Hematopoietic multipotent progenitor cell treated with erythropoietin and hydrocortisone succinate and interleukin-3 and kit ligand, for 4 days (in vitro differentiated cells): ENCODE measurements at regions not wholly inside any gene's neighbourhood (a gene's known extent, or its start where the extent isn't known, plus 50 kb on each side); places are given as distances from the start of the nearest gene placed in this dataset.
"Not testable (repeated sequence)": the region's sequence is repeated elsewhere in the genome, so short reads cannot be mapped to it uniquely, and the experiment has no call there.

Experiments
- DNase-seq: peaks from one replicate; pipeline ENCODE4 v3.0.0-alpha.2; 2015

DNA sequence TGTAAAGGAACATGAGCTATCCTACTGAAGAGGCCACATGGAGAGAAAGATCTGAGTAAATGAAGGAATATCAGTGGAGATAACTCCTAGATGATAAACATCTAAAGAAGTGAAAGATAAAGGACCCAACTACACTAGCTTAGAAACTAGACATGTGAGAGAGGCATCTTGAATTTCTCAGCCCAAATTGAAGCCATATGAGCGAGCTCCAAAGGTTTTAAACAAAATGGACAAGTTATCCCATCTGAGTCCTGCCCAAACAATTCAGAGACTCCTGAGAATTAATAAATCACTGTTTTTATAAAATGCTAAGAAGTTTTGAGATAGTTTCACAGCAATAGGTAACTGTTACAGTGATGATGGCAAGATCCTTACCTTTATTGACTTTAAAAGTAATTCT, 438.9 kb downstream of the NAV3 start:
- no peak for DNase-seq

- DNase-seq: no peak
Observed at GRCh38 chr12:78271546-78271945, 440.9 kb downstream of the NAV3 start.

GRCh38 chr12:78275886-78276285, 445.2 kb downstream of the NAV3 start:
- DNase-seq: no peak

DNA sequence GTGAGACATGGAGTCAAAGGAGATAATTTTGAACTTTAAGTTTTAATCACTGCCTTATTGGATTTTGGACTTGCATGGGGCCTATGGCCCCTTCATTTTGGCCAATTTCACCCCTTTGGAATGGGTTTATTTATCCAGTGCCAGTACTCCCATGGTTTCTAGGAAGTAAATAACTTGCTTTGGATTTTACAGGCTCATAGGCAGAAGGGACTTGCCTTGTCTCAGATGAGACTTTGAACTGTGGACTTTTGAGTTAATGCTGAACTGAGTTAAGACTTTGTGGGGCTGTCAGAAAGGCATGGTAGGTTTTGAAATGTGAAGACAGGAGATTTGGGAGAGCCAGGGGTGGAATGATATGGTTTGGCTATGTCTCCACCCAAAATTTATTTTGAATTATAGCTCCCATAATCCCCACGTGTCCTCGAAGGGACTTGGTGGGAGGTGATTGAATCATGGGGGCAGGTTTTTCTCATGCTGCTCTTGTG, 448.1 kb downstream of the NAV3 start:
- no peak for DNase-seq

- no peak for DNase-seq
Observed at GRCh38 chr12:78279567-78279966, 448.9 kb downstream of the NAV3 start.

DNA sequence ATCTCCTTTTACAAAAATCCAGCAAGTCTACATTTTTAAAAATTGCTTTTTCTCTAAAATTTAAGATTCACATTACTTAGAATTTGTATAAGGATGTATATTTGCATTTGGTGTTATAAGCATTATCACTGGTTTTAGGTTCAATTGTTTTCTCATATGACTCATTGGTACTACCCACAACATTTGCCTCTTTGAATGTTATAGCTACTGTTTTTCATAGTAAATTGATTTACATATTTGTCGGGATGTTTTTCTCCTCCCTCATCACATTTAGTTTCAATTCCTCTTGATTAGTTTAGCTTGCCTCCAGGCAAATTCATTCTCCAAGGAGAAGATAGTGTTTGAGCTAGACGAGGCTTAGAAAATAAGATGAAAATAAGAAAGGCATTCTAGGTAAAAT, 450.4 kb downstream of the NAV3 start:
- not testable (repeated sequence) for DNase-seq

GRCh38 chr12:78284417-78284816, 453.7 kb downstream of the NAV3 start:
- no peak for DNase-seq

GRCh38 chr12:78290606-78291345, 460.1 kb downstream of the NAV3 start:
- DNase-seq: no peak

DNA sequence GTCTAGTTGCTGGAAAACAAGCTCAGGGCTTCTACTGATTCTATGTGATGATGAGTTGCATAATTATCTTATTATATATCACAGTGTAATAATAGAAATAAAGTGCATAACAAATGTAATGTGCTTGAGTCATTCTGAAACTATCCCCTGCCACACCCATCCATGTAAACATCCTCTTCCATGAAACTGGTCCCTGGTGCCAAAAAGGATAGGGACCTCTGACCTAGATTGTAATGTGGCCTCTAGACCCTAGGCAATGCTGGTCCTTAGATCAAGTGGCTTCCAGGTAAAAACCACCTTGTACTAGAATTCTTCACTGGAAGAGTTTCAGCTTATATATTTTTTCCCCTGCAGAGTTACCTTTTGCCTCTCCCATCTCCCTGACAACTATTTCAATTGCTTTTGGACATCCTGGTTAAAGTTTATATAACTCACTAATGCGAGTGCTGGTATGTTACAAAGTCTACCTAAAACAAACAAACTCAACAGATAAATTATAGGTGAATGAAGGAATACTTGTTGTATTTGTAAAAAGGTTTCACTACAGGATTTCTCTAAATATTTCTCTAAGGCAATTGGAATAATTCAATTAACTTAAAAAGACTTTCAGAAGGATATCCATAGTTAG, 462.5 kb downstream of the NAV3 start:
- no peak for DNase-seq

- DNase-seq: not testable (repeated sequence)
Observed at GRCh38 chr12:78301282-78301681, 470.6 kb downstream of the NAV3 start.

DNA sequence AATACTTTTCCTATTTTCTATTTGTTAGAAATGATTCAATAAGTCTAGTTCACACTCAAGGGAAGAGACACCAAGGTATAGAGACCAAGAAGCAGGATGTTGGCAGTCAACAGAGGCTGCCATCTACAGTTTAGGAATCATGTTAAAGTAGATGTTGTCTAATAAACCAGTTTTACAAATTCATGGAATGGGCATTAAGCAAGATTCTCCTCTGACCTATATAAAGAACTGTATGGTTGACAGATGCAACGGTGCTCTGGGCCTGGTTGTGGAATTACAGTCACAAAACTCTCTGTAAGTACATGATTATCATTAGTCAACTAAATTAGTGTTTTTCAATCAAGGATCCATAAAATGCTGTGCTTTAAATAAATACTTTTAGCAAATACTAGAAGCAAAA, 475.1 kb downstream of the NAV3 start:
- DNase-seq: no peak

DNA sequence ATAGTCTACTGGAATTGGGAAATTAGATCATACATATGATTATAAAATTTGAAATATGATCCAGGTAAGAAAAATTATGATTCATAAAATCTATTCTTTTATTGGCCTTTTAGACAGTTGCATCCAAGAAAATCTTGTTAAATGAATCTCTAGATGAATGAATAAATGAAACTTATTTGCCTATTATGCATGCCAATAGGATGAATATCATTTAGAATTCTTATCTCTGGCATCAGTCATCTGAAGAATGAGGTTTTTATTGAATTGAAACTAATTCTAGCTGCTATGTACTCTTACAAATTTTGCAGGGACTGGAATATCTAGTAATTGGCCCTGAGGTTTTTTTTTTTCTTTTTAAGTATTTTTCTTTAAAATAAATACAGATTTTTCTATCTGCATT, 475.5 kb downstream of the NAV3 start:
- no peak for DNase-seq

DNA sequence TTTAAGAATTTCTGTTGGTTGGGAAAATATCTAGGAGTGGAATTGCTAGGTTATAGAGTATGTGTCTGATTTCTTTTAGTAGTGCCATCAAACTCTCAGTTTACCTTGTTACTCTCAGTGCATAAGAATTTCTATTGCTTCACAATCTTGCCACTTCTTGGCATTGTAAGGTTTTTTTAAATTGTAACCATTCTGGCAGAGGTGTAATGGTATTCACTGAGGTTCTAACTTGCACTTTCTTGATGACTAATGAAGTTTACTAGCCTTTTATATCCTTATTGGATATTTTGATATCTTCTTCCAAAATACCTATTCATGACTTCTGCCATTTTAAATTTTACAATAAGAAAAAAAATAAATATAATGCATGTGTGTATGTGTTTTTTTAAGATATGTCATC, 478.0 kb downstream of the NAV3 start:
- no peak for DNase-seq

GRCh38 chr12:78315028-78315427, 484.3 kb downstream of the NAV3 start:
- no peak for DNase-seq

DNA sequence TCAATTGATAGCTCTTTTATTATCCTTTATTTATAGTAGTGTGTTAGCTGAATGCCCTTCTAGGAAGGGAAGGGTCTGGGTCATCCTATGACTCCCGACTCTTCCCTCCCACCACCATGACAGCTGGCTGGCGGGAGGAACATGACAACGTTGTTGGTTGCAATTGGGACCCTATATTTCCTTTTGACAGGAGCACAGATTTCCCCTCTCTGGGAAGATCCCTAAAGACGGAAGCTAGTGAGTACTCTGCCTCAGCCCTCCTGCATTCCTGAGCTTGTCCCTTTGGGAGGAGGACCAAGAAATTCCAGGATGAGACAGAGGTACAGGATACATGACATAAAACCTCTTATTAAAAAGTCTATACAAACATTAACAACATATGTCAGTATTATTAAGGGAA, 485.4 kb downstream of the NAV3 start:
- DNase-seq: no peak

- DNase-seq: no peak
Observed at GRCh38 chr12:78316631-78317468, 486.2 kb downstream of the NAV3 start.

DNA sequence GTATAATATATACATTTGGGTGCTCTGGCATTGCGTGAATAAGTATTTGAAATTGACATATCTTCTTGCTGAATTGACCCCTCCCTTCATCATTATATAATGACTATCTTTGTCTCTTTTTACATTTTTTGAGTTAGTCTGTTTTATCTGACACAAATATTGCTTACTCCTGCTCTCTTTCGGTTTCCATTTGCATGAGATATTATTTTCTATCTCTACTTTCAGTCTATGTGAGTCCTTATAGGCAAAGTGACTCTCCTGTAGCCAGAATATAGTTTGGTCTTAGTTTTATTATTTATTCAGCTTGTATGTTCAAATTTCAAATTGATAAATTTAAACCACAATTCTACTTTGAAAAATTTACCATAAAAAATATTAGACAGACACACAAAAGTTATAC, 491.0 kb downstream of the NAV3 start:
- no peak for DNase-seq

DNA sequence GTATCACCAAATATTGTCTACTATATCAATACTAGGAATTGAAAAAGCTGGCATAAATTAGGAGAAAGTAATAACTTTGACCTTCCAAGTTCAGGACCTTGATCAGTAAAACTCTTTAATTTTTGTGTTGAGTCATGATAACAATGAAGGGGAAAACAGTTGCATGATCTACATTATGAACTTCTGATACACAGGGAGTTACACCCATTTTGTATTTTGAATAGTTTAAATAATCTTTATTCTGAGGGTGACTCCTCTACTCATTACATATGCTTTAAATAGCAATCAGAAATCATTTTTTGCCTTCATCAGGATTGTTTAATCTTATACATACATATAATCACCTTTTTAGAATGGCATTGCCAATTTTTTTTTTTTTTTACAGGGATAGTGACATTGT, 492.5 kb downstream of the NAV3 start:
- DNase-seq: no peak

- DNase-seq: no peak
Observed at GRCh38 chr12:78324234-78324633, 493.5 kb downstream of the NAV3 start.

- no peak for DNase-seq
Observed at GRCh38 chr12:78328524-78328923, 497.8 kb downstream of the NAV3 start.

GRCh38 chr12:78330131-78330530, 499.4 kb downstream of the NAV3 start:
- DNase-seq: no peak

DNA sequence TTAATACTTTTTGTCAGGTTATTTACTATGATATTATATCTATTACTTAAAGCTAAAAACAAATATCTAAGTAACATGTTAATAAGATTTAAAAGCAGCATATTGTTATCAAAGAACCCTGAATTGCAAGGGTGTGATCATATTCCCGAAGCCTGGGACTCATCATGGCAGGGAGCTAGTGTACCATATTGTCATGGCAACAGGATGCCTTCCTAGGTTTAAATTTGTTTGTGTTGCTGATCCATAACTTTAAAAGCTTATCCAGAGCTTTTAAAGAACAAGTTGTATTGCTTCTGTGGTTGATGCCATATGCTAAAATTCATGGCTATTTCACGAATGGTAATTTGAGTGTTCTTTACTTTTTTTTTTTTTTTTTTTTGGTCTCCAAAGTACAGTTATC, 500.5 kb downstream of the NAV3 start:
- DNase-seq: no peak

DNA sequence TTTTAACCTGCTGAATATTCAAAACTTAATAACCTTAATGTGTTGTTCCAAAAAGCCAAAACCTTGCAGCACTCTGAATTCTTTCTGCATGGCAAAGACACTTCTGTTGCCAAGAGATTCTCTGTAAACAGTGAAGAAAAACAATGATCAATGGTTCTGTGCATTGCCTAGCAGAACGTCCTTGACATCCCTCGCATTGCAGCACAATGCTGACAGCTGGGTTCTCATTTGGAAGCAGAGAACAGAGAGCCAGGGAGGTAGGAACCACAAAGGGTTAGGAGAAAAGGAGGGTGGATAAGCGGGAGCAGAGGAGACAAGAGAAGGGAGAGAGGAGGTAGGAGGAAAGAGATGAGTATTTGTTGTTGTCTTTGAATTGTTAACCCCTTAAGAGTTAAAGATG, 501.1 kb downstream of the NAV3 start:
- no peak for DNase-seq
